Thyroid gland (tissue), 4 donors: ENCODE measurements at regions not wholly inside any gene's neighbourhood (a gene's known extent, or its start where the extent isn't known, plus 50 kb on each side); places are given as distances from the start of the nearest gene placed in this dataset.

Experiments
- DNase-seq, 2 donors: peaks; one replicate each; pipeline ENCODE4 v3.0.0-alpha.2; 2019
- H3K27ac ChIP-seq, 3 donors: fragments of 200-600 bp; sonication (generic); 1 replicate in 2 of 3; 2 replicates in 1 of 3; pipeline ENCODE4 v1.5.1; 2016 to 2019; ENCODE audit warnings: mild to moderate bottlenecking in 1 of 3, moderate library complexity in 1 of 3
- H3K27me3 ChIP-seq: fragments of 200-600 bp; sonication (generic); one replicate; pipeline ENCODE4 v1.5.1; 2019
- H3K36me3 ChIP-seq, 2 donors: fragments of 200-600 bp; sonication (generic); one replicate each; pipeline ENCODE4 v1.5.1; 2016 to 2019
- H3K4me1 ChIP-seq, 2 donors: fragments of 200-600 bp; sonication (generic); one replicate each; pipeline ENCODE4 v1.5.1; 2017 to 2019
- H3K4me3 ChIP-seq, 3 donors: fragments of 200-600 bp; sonication (generic); replicated peaks in 1 of 3; 1 replicate in 2 of 3; 2 replicates in 1 of 3; pipeline ENCODE4 v1.5.1; 2016; ENCODE audit warnings: mild to moderate bottlenecking in 1 of 3
- H3K9me3 ChIP-seq: fragments of 200-600 bp; sonication (generic); one replicate; pipeline ENCODE4 v1.5.1; 2017
- POLR2A ChIP-seq, 2 donors: fragments of 450-650 bp; IDR thresholded peaks; one replicate each; pipeline ENCODE4 v1.6.1; 2017; ENCODE audit warnings: antibody characterized with exemption in 2 of 2, mild to moderate bottlenecking in 2 of 2, moderate library complexity in 1 of 2
- WGBS, 2 donors: methylation state at CpG; one replicate each; pipeline ENCODE4 v1.1.5; 2017; 5-methylcytosine and 5-hydroxymethylcytosine counted together
- intact Hi-C: fragments of 100-400 bp; cut with DNase I; formaldehyde crosslinking; loops from one replicate; pipeline ENCODE4 v1.15.1; 2023
- TF ChIP-seq, protein P1 (sequence below), 6 experiments: fragments of 200-600 bp in 3 of 6; fragments of 450-650 bp in 3 of 6; sonication (generic) in 3 of 6; IDR thresholded peaks; one replicate each; pipeline ENCODE4 v1.5.1; 2016 to 2019; ENCODE audit warnings: antibody characterized with exemption in 6 of 6, mild to moderate bottlenecking in 2 of 6, inconsistent platforms in 1 of 6, moderate library complexity in 1 of 6

DNA sequence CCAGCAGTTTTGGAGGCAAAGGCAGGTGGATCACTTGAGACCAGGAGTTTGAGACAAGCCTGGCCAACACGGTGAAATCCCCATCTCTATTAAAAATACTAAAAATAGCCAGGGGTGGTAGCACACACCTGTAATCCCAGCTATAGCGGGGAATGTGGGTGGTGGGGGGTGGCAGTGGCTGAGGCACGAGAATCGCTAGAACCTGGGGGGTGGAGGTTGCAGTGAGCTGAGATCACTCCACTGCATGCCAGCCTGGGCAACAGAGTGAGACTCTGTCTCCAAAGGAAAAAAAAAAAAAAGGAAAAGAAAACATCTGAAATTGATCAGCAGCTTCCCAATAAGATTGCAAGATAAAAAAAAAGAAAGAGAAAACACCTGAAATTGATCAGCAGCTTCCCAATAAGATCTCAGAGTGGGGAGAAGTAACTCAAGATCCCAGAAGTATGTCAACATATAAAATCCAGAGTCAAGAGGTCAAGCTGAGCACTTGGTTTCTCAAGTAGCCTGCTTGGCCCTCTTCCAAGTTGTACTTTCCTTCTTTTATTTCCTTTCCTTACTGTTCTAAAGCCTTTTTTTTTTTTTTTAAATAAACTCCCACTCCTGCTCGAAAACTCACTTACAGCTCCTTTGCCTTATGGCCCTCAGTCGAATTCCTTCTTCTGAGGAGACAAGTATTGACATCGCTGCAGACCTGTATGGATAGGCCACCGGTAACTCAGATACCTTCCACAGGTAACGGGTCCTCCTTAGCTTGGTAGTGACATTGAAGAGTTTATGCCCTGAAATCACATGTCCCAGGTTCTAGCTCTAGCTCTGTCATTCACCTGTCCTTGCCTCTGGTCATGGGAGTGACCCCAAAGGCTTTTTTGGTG is 368.5 kb upstream of the SYNCRIP start:
- no peaks in the 10 kb centered on the region for H3K36me3 ChIP-seq
- peaks cover 0 to 10% of the 10 kb centered on the region in 2 donors for H3K4me1 ChIP-seq
- H3K27me3 ChIP-seq = no peaks in the 10 kb centered on the region
- peak overlapping the region; percentile 20 to 60 (median 43) for H3K27ac ChIP-seq
- TF ChIP-seq, protein P1, sequence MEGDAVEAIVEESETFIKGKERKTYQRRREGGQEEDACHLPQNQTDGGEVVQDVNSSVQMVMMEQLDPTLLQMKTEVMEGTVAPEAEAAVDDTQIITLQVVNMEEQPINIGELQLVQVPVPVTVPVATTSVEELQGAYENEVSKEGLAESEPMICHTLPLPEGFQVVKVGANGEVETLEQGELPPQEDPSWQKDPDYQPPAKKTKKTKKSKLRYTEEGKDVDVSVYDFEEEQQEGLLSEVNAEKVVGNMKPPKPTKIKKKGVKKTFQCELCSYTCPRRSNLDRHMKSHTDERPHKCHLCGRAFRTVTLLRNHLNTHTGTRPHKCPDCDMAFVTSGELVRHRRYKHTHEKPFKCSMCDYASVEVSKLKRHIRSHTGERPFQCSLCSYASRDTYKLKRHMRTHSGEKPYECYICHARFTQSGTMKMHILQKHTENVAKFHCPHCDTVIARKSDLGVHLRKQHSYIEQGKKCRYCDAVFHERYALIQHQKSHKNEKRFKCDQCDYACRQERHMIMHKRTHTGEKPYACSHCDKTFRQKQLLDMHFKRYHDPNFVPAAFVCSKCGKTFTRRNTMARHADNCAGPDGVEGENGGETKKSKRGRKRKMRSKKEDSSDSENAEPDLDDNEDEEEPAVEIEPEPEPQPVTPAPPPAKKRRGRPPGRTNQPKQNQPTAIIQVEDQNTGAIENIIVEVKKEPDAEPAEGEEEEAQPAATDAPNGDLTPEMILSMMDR (IDR thresholded peaks at IDR 0.05) = peak in 1 of 6 experiments; percentile 11
- TF ChIP-seq POLR2A (IDR thresholded peaks at IDR 0.05) = no peak
- intact Hi-C loops = no loop called here
- 30 to 45% methylated on average over 9 of the region's 9 CpGs for WGBS, 2 donors
- DNase-seq = peak; percentile 72
- H3K9me3 ChIP-seq = no peaks in the 10 kb centered on the region
- no peak overlapping the region for H3K4me3 ChIP-seq

DNA sequence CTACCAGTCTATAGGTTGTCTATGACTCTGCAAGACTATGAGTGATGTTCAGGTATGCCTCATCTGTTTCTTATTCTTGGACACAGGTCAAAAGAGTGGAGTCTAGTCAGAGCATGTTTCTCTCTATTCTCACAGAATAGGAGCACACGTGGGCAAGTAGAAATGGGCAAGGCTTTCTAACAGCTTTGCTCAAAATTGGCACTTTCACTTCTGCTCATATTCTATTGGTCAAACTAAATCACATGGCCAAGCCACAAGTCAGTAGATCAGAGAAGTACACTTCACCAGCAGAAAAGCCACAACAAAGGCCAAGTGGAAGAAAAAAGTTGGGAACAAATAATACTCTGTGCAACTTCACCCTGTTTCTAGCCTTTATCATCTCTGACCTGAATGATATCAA is 354.5 kb upstream of the SYNCRIP start:
- intact Hi-C loops = no loop called here
- Histone ChIP-seq H3K27ac (no peak overlapping the region), H3K9me3 (no peaks in the 10 kb centered on the region), H3K4me3 (no peak overlapping the region), H3K27me3 (no peaks in the 10 kb centered on the region), H3K36me3 (no peaks in the 10 kb centered on the region), H3K4me1 (no peaks in the 10 kb centered on the region)
- no peak for DNase-seq
- no peak for TF ChIP-seq POLR2A (IDR thresholded peaks at IDR 0.05)
- TF ChIP-seq, protein P1 (IDR thresholded peaks at IDR 0.05) = no peak
- WGBS, 2 donors = 61 to 74% methylated on average over 1 of the region's 1 CpG

DNA sequence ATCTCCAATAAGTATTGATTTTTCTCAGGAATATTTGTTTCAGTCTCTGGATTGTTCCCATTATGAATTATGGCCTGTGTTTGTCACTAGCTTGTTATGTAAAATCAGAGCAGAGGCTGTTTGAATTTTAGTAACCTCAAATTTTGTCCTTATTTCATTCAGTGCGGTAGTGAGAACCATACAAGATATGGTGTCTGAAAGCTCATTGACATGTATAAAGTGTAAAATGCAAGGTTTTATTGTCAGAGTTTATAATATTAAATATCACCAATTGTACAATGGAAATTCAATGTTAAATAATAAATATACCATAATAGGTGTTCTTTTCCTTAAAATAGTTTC is 353.3 kb upstream of the SYNCRIP start:
- Histone ChIP-seq H3K27ac (no peak overlapping the region), H3K4me3 (no peak overlapping the region), H3K36me3 (no peaks in the 10 kb centered on the region), H3K9me3 (no peaks in the 10 kb centered on the region), H3K27me3 (no peaks in the 10 kb centered on the region), H3K4me1 (no peaks in the 10 kb centered on the region)
- WGBS, 2 donors = 95 to 97% methylated on average over 1 of the region's 1 CpG
- DNase-seq = no peak
- TF ChIP-seq, protein P1 (IDR thresholded peaks at IDR 0.05) = no peak
- no peak for TF ChIP-seq POLR2A (IDR thresholded peaks at IDR 0.05)
- intact Hi-C loops = no loop called here

DNA sequence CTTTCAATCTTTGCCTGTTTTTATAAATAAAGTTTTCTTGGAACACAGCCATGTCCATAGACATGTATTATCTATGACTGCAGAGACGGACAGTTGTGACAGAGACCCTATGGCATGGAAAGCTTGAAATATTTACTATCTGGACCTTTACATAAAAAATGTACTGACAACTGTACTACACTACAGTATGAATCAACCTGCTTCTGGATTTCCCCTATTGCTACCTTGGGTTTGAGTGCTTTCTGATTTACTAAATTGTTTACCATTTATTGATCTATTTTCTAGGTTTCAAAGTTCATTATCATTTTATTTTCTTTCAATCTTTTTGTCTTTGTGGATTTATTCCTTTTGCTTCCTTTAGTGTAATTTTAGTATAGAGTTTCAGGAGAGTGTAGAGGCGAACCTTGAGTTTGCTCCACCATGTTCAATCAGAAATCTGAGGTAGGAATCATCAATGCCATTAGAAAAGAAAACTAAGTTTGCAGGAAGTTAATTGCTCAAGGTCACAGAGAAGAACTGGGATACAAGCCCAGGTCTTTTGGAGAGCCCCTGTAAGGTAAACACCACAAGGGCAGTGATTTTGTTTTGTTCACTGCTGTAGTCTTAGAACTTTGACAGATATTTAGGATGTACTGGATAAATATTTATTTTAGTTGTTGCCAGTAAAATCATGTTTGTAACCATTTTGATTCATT is 352.8 kb upstream of the SYNCRIP start:
- Histone ChIP-seq H3K27me3 (no peaks in the 10 kb centered on the region), H3K4me1 (no peaks in the 10 kb centered on the region), H3K9me3 (no peaks in the 10 kb centered on the region), H3K27ac (no peak overlapping the region), H3K36me3 (no peaks in the 10 kb centered on the region), H3K4me3 (no peak overlapping the region)
- no peak for TF ChIP-seq POLR2A (IDR thresholded peaks at IDR 0.05)
- TF ChIP-seq, protein P1 (IDR thresholded peaks at IDR 0.05) = no peak
- WGBS, 2 donors = 85 to 91% methylated on average over 2 of the region's 2 CpGs
- intact Hi-C loops = no loop called here
- no peak for DNase-seq

DNA sequence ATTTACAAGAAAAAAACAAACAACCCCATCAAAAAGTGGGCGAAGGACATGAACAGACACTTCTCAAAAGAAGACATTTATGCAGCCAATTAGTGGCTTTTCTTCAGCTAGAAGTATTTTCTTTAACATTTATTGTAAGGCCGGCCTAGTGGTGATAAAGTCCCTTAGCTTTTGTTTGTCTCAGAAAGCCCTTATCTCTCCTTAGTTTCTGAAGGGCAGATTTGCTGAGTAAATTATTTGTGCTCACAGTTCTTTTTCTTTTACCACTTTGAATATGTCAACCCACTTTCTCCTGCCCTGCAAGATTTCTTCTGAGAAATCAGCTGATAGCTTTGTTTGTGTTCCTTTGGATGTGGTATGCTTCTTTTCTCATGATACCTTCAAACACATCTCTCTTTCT is 344.0 kb upstream of the SYNCRIP start:
- no peaks in the 10 kb centered on the region for H3K9me3 ChIP-seq
- DNase-seq = no peak
- TF ChIP-seq POLR2A (IDR thresholded peaks at IDR 0.05) = no peak
- TF ChIP-seq, protein P1 (IDR thresholded peaks at IDR 0.05) = no peak
- intact Hi-C loops = no loop called here
- H3K4me1 ChIP-seq = no peaks in the 10 kb centered on the region
- no peaks in the 10 kb centered on the region for H3K27me3 ChIP-seq
- H3K36me3 ChIP-seq = no peaks in the 10 kb centered on the region
- no peak overlapping the region for H3K27ac ChIP-seq
- H3K4me3 ChIP-seq = no peak overlapping the region
- 90% methylated on average over 2 of the region's 2 CpGs for WGBS, 2 donors
